Endothelial cell of umbilical vein (primary cell): ENCODE measurements at regions not wholly inside any gene's neighbourhood (a gene's known extent, or its start where the extent isn't known, plus 50 kb on each side); places are given as distances from the start of the nearest gene placed in this dataset.

ENCODE experiments used
- BruUV-seq: library from RNA; stranded (reverse); fragments of 400-500 nt; replicated peaks from 2 replicates; lab custom pipeline; 2021; lab: Mats Ljungman, UMichigan
- CTCF ChIA-PET: fragments of 300-600, 350-600 bp; sonication (Branson Sonifier 250); formaldehyde crosslinking; loops from one replicate; lab custom pipeline; 2021; ENCODE audit warnings: antibody characterized with exemption, inconsistent platforms; lab: Charles Lee
- POLR2A ChIA-PET: fragments of 300-600, 350-600 bp; sonication (Branson Sonifier 250); formaldehyde crosslinking; loops from one replicate; lab custom pipeline; 2021; ENCODE audit warnings: antibody characterized with exemption, inconsistent platforms; lab: Charles Lee
- DNase-seq: peaks from one replicate; pipeline ENCODE4 v3.0.0-alpha.2; 2011; ENCODE audit warnings: low read depth, low spot score
- FAIRE-seq: peaks from 2 replicates; lab custom pipeline; 2011; peaks lifted over from hg19 to GRCh38; lab: Jason Lieb, UNC
- H2AFZ ChIP-seq: 2 replicates; pipeline ENCODE4 v1.6.0; 2012; ENCODE audit warnings: low read depth, low read length, control low read depth, inconsistent platforms
- H3K27ac ChIP-seq: 2 replicates; pipeline ENCODE4 v1.5.1; 2011; ENCODE audit warnings: low read depth, mild to moderate bottlenecking, control low read depth, low read length, moderate library complexity; ENCODE audit not compliant: insufficient read depth
- H3K27me3 ChIP-seq, 2 experiments: 2 replicates each; pipeline versions ENCODE4 v1.6.0 to v1.6.1; 2011; ENCODE audit warnings: low read length in 2 of 2, mixed read lengths in 1 of 2; ENCODE audit not compliant: control insufficient read depth in 2 of 2, insufficient read depth in 2 of 2
- H3K36me3 ChIP-seq, 2 experiments: 2 replicates in 1 of 2; 3 replicates in 1 of 2; pipeline ENCODE4 v1.5.1; 2011; ENCODE audit warnings: low read length in 2 of 2, mild to moderate bottlenecking in 1 of 2, moderate library complexity in 1 of 2; ENCODE audit not compliant: control insufficient read depth in 2 of 2, insufficient read depth in 2 of 2; ENCODE audit errors: extremely low read depth in 1 of 2
- H3K4me1 ChIP-seq: 3 replicates; pipeline ENCODE4 v1.5.1; 2011; ENCODE audit warnings: mild to moderate bottlenecking, low read length; ENCODE audit not compliant: control insufficient read depth, insufficient read depth; ENCODE audit errors: extremely low read depth
- H3K4me2 ChIP-seq: 2 replicates; pipeline ENCODE4 v1.6.1; 2011; ENCODE audit warnings: low read length, control low read depth, mixed read lengths; ENCODE audit not compliant: insufficient read depth
- H3K4me3 ChIP-seq, 3 experiments: fragments of 200-600 bp in 1 of 3; sonication (generic), shearing (Covaris generic) in 1 of 3; replicated peaks in 1 of 3; 2 replicates each; pipeline ENCODE4 v1.5.1; 2011 to 2016; ENCODE audit warnings: control low read depth in 3 of 3, low read length in 3 of 3, mild to moderate bottlenecking in 2 of 3, inconsistent platforms in 1 of 3, low read depth in 1 of 3, moderate library complexity in 1 of 3; ENCODE audit not compliant: insufficient read depth in 1 of 3
- H3K79me2 ChIP-seq: 2 replicates; pipeline ENCODE4 v1.6.0; 2012; ENCODE audit warnings: low read length, inconsistent platforms; ENCODE audit not compliant: control insufficient read depth, insufficient read depth
- H3K9ac ChIP-seq: replicated peaks from 2 replicates; pipeline ENCODE3; 2011; ENCODE audit warnings: low read length, control low read depth; ENCODE audit not compliant: insufficient read depth; ENCODE audit errors: extremely low read depth
- H3K9me1 ChIP-seq: replicated peaks from 3 replicates; pipeline ENCODE4 v1.6.0; 2011; ENCODE audit warnings: mild to moderate bottlenecking, low read length; ENCODE audit not compliant: control insufficient read depth, insufficient read depth; ENCODE audit errors: extremely low read depth
- H3K9me3 ChIP-seq: replicated peaks from 2 replicates; pipeline ENCODE4 v1.5.1; 2012; ENCODE audit warnings: low read length, inconsistent platforms; ENCODE audit not compliant: control insufficient read depth, insufficient read depth
- H4K20me1 ChIP-seq: replicated peaks from 2 replicates; pipeline ENCODE3; 2011; ENCODE audit warnings: mild to moderate bottlenecking, low read length; ENCODE audit not compliant: control insufficient read depth, insufficient read depth; ENCODE audit errors: extremely low read depth
- EZH2 ChIP-seq: IDR thresholded peaks from 2 replicates; pipeline ENCODE4 v1.6.1; 2012; ENCODE audit warnings: borderline replicate concordance, low read depth, mild to moderate bottlenecking, moderate library complexity, low read length, inconsistent platforms; ENCODE audit not compliant: severe bottlenecking
- FOS ChIP-seq: IDR thresholded peaks from 2 replicates; pipeline ENCODE4 v1.6.1; 2011; ENCODE audit warnings: mild to moderate bottlenecking, low read length, moderate library complexity, borderline replicate concordance; ENCODE audit not compliant: insufficient read depth
- GATA2 ChIP-seq: IDR thresholded peaks from 2 replicates; pipeline ENCODE4 v1.7.0; 2011; ENCODE audit warnings: low read depth, mild to moderate bottlenecking, moderate library complexity, mixed read lengths, low read length; ENCODE audit not compliant: insufficient read length, insufficient read depth
- JUN ChIP-seq: IDR thresholded peaks from 2 replicates; pipeline ENCODE4 v1.6.1; 2011; ENCODE audit warnings: borderline replicate concordance, low read depth; ENCODE audit not compliant: insufficient read length, insufficient read depth
- MYC ChIP-seq: IDR thresholded peaks from one replicate; pipeline ENCODE4 v1.6.1; 2011; ENCODE audit warnings: mild to moderate bottlenecking, low read depth, low read length
- POLR2A ChIP-seq: IDR thresholded peaks from 2 replicates; pipeline ENCODE4 v1.6.1; 2012; ENCODE audit warnings: low read depth, mild to moderate bottlenecking, control low read depth, low read length
- POLR2AphosphoS5 ChIP-seq: IDR thresholded peaks from 2 replicates; pipeline ENCODE4 v1.6.1; 2012; ENCODE audit warnings: low read depth, mild to moderate bottlenecking, control low read depth, low read length, moderate library complexity; ENCODE audit not compliant: insufficient read depth
- dilution Hi-C: fragments of 300-500 bp; cut with MboI; formaldehyde crosslinking; loops from one replicate; pipeline ENCODE4 v1.15.0; 2019; ENCODE audit warnings: low sequenced_read_pairs; ENCODE audit not compliant: extremely low pct_ligation_motif_present
- intact Hi-C: fragments of 100-400 bp; cut with micrococcal nuclease; formaldehyde crosslinking; loops from one replicate; pipeline ENCODE4 v1.10.0; 2022
- TF ChIP-seq, protein P1 (sequence below), 2 donors: IDR thresholded peaks; 1 replicate in 1 of 2; 2 replicates in 1 of 2; pipeline ENCODE4 v1.5.1; 2011; ENCODE audit warnings: low read length in 2 of 2, mild to moderate bottlenecking in 2 of 2, moderate library complexity in 2 of 2, control low read depth in 1 of 2, inconsistent platforms in 1 of 2, low read depth in 1 of 2; ENCODE audit not compliant: insufficient read depth in 1 of 2; ENCODE audit errors: extremely low read depth in 1 of 2
- TF ChIP-seq, protein P2 (sequence below): IDR thresholded peaks from 2 replicates; pipeline ENCODE4 v1.6.1; 2011; ENCODE audit not compliant: insufficient read depth, insufficient read length

DNA sequence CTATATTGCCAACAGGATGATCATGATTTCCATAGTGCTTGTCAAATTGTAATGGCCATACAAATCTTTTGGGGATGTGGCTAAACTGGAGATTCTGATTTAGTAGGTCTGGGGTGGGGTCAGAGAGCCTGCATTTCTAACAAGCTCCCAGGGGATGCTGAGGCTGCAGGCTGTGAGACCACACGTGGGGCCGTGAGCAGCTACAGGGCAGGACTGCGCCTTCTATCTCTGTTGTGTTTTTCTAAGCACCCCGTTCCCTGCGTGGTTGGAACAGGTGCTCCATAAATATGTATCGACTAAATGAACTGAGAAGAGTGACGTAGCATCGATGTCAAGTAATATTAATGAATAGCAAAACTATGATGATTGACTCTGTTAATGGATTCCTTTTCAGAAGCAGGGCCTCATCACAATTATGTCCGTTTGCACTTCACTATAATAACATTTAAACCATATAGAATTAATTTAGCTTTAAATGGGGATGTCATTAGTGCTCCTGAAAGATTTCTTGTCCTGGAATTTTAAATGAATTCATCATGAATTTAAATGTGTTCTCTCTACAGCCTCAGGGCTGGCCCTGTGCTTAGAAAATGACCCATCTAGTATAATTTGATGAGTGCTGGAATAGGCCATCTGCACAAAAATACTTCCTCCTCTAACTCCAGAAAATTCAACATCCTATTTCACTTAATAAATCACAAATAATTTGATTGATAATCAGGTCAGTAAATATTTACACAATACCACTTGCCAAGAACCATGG is 51.7 kb upstream of the SIAH3 start:
- Histone ChIP-seq H3K9ac (no peak overlapping the region), H3K79me2 (no peaks in the 10 kb centered on the region), H3K9me3 (no peaks in the 10 kb centered on the region), H3K27ac (no peak overlapping the region), H3K4me1 (no peaks in the 10 kb centered on the region), H3K27me3 (peaks cover 0 to 2% of the 10 kb centered on the region in 2 experiments), H3K4me2 (no peak overlapping the region), H2AFZ (no peak overlapping the region), H3K36me3 (no peaks in the 10 kb centered on the region), H4K20me1 (no peaks in the 10 kb centered on the region), H3K4me3 (no peak overlapping the region), H3K9me1 (no peaks in the 10 kb centered on the region)
- no peak for FAIRE-seq
- dilution Hi-C loops (no loop called here), intact Hi-C loops (no loop called here)
- CTCF ChIA-PET, result no interaction called here
- no TSS peak for BruUV-seq
- no peak for TF ChIP-seq EZH2
- no peak for TF ChIP-seq JUN
- no peak for TF ChIP-seq POLR2AphosphoS5
- no peak for TF ChIP-seq GATA2
- TF ChIP-seq, protein P1, sequence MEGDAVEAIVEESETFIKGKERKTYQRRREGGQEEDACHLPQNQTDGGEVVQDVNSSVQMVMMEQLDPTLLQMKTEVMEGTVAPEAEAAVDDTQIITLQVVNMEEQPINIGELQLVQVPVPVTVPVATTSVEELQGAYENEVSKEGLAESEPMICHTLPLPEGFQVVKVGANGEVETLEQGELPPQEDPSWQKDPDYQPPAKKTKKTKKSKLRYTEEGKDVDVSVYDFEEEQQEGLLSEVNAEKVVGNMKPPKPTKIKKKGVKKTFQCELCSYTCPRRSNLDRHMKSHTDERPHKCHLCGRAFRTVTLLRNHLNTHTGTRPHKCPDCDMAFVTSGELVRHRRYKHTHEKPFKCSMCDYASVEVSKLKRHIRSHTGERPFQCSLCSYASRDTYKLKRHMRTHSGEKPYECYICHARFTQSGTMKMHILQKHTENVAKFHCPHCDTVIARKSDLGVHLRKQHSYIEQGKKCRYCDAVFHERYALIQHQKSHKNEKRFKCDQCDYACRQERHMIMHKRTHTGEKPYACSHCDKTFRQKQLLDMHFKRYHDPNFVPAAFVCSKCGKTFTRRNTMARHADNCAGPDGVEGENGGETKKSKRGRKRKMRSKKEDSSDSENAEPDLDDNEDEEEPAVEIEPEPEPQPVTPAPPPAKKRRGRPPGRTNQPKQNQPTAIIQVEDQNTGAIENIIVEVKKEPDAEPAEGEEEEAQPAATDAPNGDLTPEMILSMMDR (IDR thresholded peaks at IDR 0.05; ENCODE audit: extremely low read depth in 1 of 2, insufficient read depth in 1 of 2, low read depth in 1 of 2, low read length in 2 of 2), result no peak
- no peak for TF ChIP-seq MYC
- TF ChIP-seq FOS, result no peak
- TF ChIP-seq, protein P2, sequence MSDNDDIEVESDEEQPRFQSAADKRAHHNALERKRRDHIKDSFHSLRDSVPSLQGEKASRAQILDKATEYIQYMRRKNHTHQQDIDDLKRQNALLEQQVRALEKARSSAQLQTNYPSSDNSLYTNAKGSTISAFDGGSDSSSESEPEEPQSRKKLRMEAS, result no peak
- no peak for TF ChIP-seq POLR2A
- POLR2A ChIA-PET, result interaction anchor here (0.6 kb wide), 1 partner anchor 134 kb away, joined by 5 read pairs; no protein-coding TSS in a partner anchor
- no peak for DNase-seq
